ENCODE measurements at regions not wholly inside any gene's neighbourhood (a gene's known extent, or its start where the extent isn't known, plus 50 kb on each side); places are given as distances from the start of the nearest gene placed in this dataset.

GRCh38 chr15:39508536-39508935 lies 72.3 kb upstream of the THBS1 start:
- DNase-seq, result no peak
- Histone ChIP-seq H3K27me3 (replicated peaks; ENCODE audit: control insufficient read depth, insufficient read depth, low read length) (no peaks in the 10 kb centered on the region), H3K9me3 (no peaks in the 10 kb centered on the region), H3K4me1 (no peaks in the 10 kb centered on the region), H3K36me3 (ENCODE audit: control insufficient read depth, insufficient read depth, low read length) (no peaks in the 10 kb centered on the region), H3K4me3 (ENCODE audit: low read depth, low read length) (no peak overlapping the region)
- no peak for TF ChIP-seq CTCF (IDR thresholded peaks at IDR 0.05; ENCODE audit: insufficient read depth in 1 of 2, low read depth in 1 of 2, low read length in 1 of 2, severe bottlenecking in 1 of 2, unreplicated experiment in 1 of 2)
- no peaks in the 10 kb centered on the region for H3K27me3 Mint-ChIP-seq (ENCODE audit: insufficient read depth, unreplicated experiment)
- ChIA-PET CTCF (no interaction called here), POLR2A (no interaction called here)
- BruUV-seq (replicated peaks), result no TSS peak
- no peaks in the 10 kb centered on the region for H3K4me1 Mint-ChIP-seq (ENCODE audit: low read depth, unreplicated experiment)
- H3K36me3 Mint-ChIP-seq (ENCODE audit: insufficient read depth, unreplicated experiment), result no peaks in the 10 kb centered on the region
- intact Hi-C loops (cut with micrococcal nuclease; ENCODE audit: unreplicated experiment), result no loop called here
- H3K27ac Mint-ChIP-seq (ENCODE audit: unreplicated experiment), result no peak overlapping the region
- H3K9me3 Mint-ChIP-seq (ENCODE audit: unreplicated experiment), result no peaks in the 10 kb centered on the region
- H3K4me3 Mint-ChIP-seq (ENCODE audit: unreplicated experiment), result no peak overlapping the region

DNA sequence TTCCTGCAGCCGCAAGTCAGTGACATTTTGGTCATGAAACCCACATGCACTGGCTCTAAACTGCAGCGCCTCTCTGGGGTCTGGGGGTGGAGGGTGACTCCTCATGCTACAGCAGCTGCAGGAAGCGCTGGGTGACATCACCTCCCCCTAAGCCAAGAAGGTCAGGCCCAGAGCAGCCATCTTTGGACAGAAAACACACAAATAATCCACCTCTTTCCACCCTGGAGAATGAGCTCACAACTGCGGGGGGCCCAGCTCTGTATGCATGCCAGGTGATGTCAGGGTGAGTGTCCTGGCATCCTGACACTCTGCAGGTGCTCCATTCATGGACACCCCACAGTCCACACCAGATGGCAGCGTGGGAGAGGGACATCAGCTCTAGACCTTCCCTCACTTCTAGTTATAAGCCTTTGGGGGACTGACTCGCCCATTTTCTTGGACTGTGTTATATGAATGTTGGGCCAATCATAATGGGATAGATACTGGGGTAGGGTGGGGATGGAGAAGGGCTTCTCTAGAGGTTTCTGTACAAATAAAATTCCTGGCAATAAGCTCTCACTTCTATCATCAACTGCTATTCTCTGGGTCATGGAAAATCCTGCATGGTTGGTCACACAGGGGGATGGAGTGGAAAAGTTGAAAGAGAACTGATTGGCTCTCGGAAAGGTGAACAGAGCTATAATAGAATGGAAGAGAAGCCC lies 70.7 kb upstream of the THBS1 start:
- Histone ChIP-seq H3K4me3 (ENCODE audit: low read depth, low read length) (no peak overlapping the region), H3K27me3 (replicated peaks; ENCODE audit: control insufficient read depth, insufficient read depth, low read length) (no peaks in the 10 kb centered on the region), H3K36me3 (ENCODE audit: control insufficient read depth, insufficient read depth, low read length) (no peaks in the 10 kb centered on the region), H3K9me3 (peaks cover 7% of the 10 kb centered on the region; the same call in 1 of the 2 replicates), H3K4me1 (no peaks in the 10 kb centered on the region)
- CTCF ChIA-PET, result no interaction called here
- H3K4me1 Mint-ChIP-seq (ENCODE audit: low read depth, unreplicated experiment), result no peaks in the 10 kb centered on the region
- no peaks in the 10 kb centered on the region for H3K9me3 Mint-ChIP-seq (ENCODE audit: unreplicated experiment)
- H3K27ac Mint-ChIP-seq (ENCODE audit: unreplicated experiment), result no peak overlapping the region
- intact Hi-C loops (cut with micrococcal nuclease; ENCODE audit: unreplicated experiment), result no loop called here
- DNase-seq, result no peak
- POLR2A ChIA-PET, result no interaction called here
- TF ChIP-seq CTCF (IDR thresholded peaks at IDR 0.05; ENCODE audit: insufficient read depth in 1 of 2, low read depth in 1 of 2, low read length in 1 of 2, severe bottlenecking in 1 of 2, unreplicated experiment in 1 of 2), result no peak
- no TSS peak for BruUV-seq (replicated peaks)
- H3K27me3 Mint-ChIP-seq (ENCODE audit: insufficient read depth, unreplicated experiment), result no peaks in the 10 kb centered on the region
- H3K4me3 Mint-ChIP-seq (ENCODE audit: unreplicated experiment), result no peak overlapping the region
- no peaks in the 10 kb centered on the region for H3K36me3 Mint-ChIP-seq (ENCODE audit: insufficient read depth, unreplicated experiment)

GRCh38 chr15:39511000-39511915 lies 69.6 kb upstream of the THBS1 start:
- Mint-ChIP-seq H3K9me3 (ENCODE audit: unreplicated experiment) (no peaks in the 10 kb centered on the region), H3K4me1 (ENCODE audit: low read depth, unreplicated experiment) (no peaks in the 10 kb centered on the region), H3K27me3 (ENCODE audit: insufficient read depth, unreplicated experiment) (no peaks in the 10 kb centered on the region), H3K4me3 (ENCODE audit: unreplicated experiment) (no peak overlapping the region), H3K27ac (ENCODE audit: unreplicated experiment) (no peak overlapping the region), H3K36me3 (ENCODE audit: insufficient read depth, unreplicated experiment) (no peaks in the 10 kb centered on the region)
- POLR2A ChIA-PET, result no interaction called here
- no peaks in the 10 kb centered on the region for H3K4me1 ChIP-seq
- no peak for DNase-seq
- intact Hi-C loops (cut with micrococcal nuclease; ENCODE audit: unreplicated experiment), result no loop called here
- BruUV-seq (replicated peaks), result no TSS peak
- H3K27me3 ChIP-seq (replicated peaks; ENCODE audit: control insufficient read depth, insufficient read depth, low read length), result no peaks in the 10 kb centered on the region
- CTCF ChIA-PET, result interaction anchor here (0.6 kb wide), 1 partner anchor 62 kb away, joined by 3 read pairs; no protein-coding TSS in a partner anchor
- TF ChIP-seq CTCF (IDR thresholded peaks at IDR 0.05; ENCODE audit: insufficient read depth in 1 of 2, low read depth in 1 of 2, low read length in 1 of 2, severe bottlenecking in 1 of 2, unreplicated experiment in 1 of 2), result no peak
- peaks cover 7% of the 10 kb centered on the region; the same call in 1 of the 2 replicates for H3K9me3 ChIP-seq
- H3K4me3 ChIP-seq (ENCODE audit: low read depth, low read length), result no peak overlapping the region
- no peaks in the 10 kb centered on the region for H3K36me3 ChIP-seq (ENCODE audit: control insufficient read depth, insufficient read depth, low read length)

Measured in Caco-2 (cell line).